Endothelial cell of umbilical vein (primary cell): ENCODE measurements at regions not wholly inside any gene's neighbourhood (a gene's known extent, or its start where the extent isn't known, plus 50 kb on each side); places are given as distances from the start of the nearest gene placed in this dataset.

Source experiments
- BruUV-seq: library from RNA; stranded (reverse); fragments of 400-500 nt; replicated peaks from 2 replicates; lab custom pipeline; 2021; lab: Mats Ljungman, UMichigan
- CTCF ChIA-PET: fragments of 300-600, 350-600 bp; sonication (Branson Sonifier 250); formaldehyde crosslinking; loops from one replicate; lab custom pipeline; 2021; ENCODE audit warnings: antibody characterized with exemption, inconsistent platforms; lab: Charles Lee
- POLR2A ChIA-PET: fragments of 300-600, 350-600 bp; sonication (Branson Sonifier 250); formaldehyde crosslinking; loops from one replicate; lab custom pipeline; 2021; ENCODE audit warnings: antibody characterized with exemption, inconsistent platforms; lab: Charles Lee
- DNase-seq: peaks from one replicate; pipeline ENCODE4 v3.0.0-alpha.2; 2011; ENCODE audit warnings: low read depth, low spot score
- FAIRE-seq: peaks from 2 replicates; lab custom pipeline; 2011; peaks lifted over from hg19 to GRCh38; lab: Jason Lieb, UNC
- H2AFZ ChIP-seq: 2 replicates; pipeline ENCODE4 v1.6.0; 2012; ENCODE audit warnings: low read depth, low read length, control low read depth, inconsistent platforms
- H3K27ac ChIP-seq: 2 replicates; pipeline ENCODE4 v1.5.1; 2011; ENCODE audit warnings: low read depth, mild to moderate bottlenecking, control low read depth, low read length, moderate library complexity; ENCODE audit not compliant: insufficient read depth
- H3K27me3 ChIP-seq, 2 experiments: 2 replicates each; pipeline versions ENCODE4 v1.6.0 to v1.6.1; 2011; ENCODE audit warnings: low read length in 2 of 2, mixed read lengths in 1 of 2; ENCODE audit not compliant: control insufficient read depth in 2 of 2, insufficient read depth in 2 of 2
- H3K36me3 ChIP-seq, 2 experiments: 2 replicates in 1 of 2; 3 replicates in 1 of 2; pipeline ENCODE4 v1.5.1; 2011; ENCODE audit warnings: low read length in 2 of 2, mild to moderate bottlenecking in 1 of 2, moderate library complexity in 1 of 2; ENCODE audit not compliant: control insufficient read depth in 2 of 2, insufficient read depth in 2 of 2; ENCODE audit errors: extremely low read depth in 1 of 2
- H3K4me1 ChIP-seq: 3 replicates; pipeline ENCODE4 v1.5.1; 2011; ENCODE audit warnings: mild to moderate bottlenecking, low read length; ENCODE audit not compliant: control insufficient read depth, insufficient read depth; ENCODE audit errors: extremely low read depth
- H3K4me2 ChIP-seq: 2 replicates; pipeline ENCODE4 v1.6.1; 2011; ENCODE audit warnings: low read length, control low read depth, mixed read lengths; ENCODE audit not compliant: insufficient read depth
- H3K4me3 ChIP-seq, 3 experiments: fragments of 200-600 bp in 1 of 3; sonication (generic), shearing (Covaris generic) in 1 of 3; replicated peaks in 1 of 3; 2 replicates each; pipeline ENCODE4 v1.5.1; 2011 to 2016; ENCODE audit warnings: control low read depth in 3 of 3, low read length in 3 of 3, mild to moderate bottlenecking in 2 of 3, inconsistent platforms in 1 of 3, low read depth in 1 of 3, moderate library complexity in 1 of 3; ENCODE audit not compliant: insufficient read depth in 1 of 3
- H3K79me2 ChIP-seq: 2 replicates; pipeline ENCODE4 v1.6.0; 2012; ENCODE audit warnings: low read length, inconsistent platforms; ENCODE audit not compliant: control insufficient read depth, insufficient read depth
- H3K9ac ChIP-seq: replicated peaks from 2 replicates; pipeline ENCODE3; 2011; ENCODE audit warnings: low read length, control low read depth; ENCODE audit not compliant: insufficient read depth; ENCODE audit errors: extremely low read depth
- H3K9me1 ChIP-seq: replicated peaks from 3 replicates; pipeline ENCODE4 v1.6.0; 2011; ENCODE audit warnings: mild to moderate bottlenecking, low read length; ENCODE audit not compliant: control insufficient read depth, insufficient read depth; ENCODE audit errors: extremely low read depth
- H3K9me3 ChIP-seq: replicated peaks from 2 replicates; pipeline ENCODE4 v1.5.1; 2012; ENCODE audit warnings: low read length, inconsistent platforms; ENCODE audit not compliant: control insufficient read depth, insufficient read depth
- H4K20me1 ChIP-seq: replicated peaks from 2 replicates; pipeline ENCODE3; 2011; ENCODE audit warnings: mild to moderate bottlenecking, low read length; ENCODE audit not compliant: control insufficient read depth, insufficient read depth; ENCODE audit errors: extremely low read depth
- EZH2 ChIP-seq: IDR thresholded peaks from 2 replicates; pipeline ENCODE4 v1.6.1; 2012; ENCODE audit warnings: borderline replicate concordance, low read depth, mild to moderate bottlenecking, moderate library complexity, low read length, inconsistent platforms; ENCODE audit not compliant: severe bottlenecking
- FOS ChIP-seq: IDR thresholded peaks from 2 replicates; pipeline ENCODE4 v1.6.1; 2011; ENCODE audit warnings: mild to moderate bottlenecking, low read length, moderate library complexity, borderline replicate concordance; ENCODE audit not compliant: insufficient read depth
- GATA2 ChIP-seq: IDR thresholded peaks from 2 replicates; pipeline ENCODE4 v1.7.0; 2011; ENCODE audit warnings: low read depth, mild to moderate bottlenecking, moderate library complexity, mixed read lengths, low read length; ENCODE audit not compliant: insufficient read length, insufficient read depth
- JUN ChIP-seq: IDR thresholded peaks from 2 replicates; pipeline ENCODE4 v1.6.1; 2011; ENCODE audit warnings: borderline replicate concordance, low read depth; ENCODE audit not compliant: insufficient read length, insufficient read depth
- MYC ChIP-seq: IDR thresholded peaks from one replicate; pipeline ENCODE4 v1.6.1; 2011; ENCODE audit warnings: mild to moderate bottlenecking, low read depth, low read length
- POLR2A ChIP-seq: IDR thresholded peaks from 2 replicates; pipeline ENCODE4 v1.6.1; 2012; ENCODE audit warnings: low read depth, mild to moderate bottlenecking, control low read depth, low read length
- POLR2AphosphoS5 ChIP-seq: IDR thresholded peaks from 2 replicates; pipeline ENCODE4 v1.6.1; 2012; ENCODE audit warnings: low read depth, mild to moderate bottlenecking, control low read depth, low read length, moderate library complexity; ENCODE audit not compliant: insufficient read depth
- dilution Hi-C: fragments of 300-500 bp; cut with MboI; formaldehyde crosslinking; loops from one replicate; pipeline ENCODE4 v1.15.0; 2019; ENCODE audit warnings: low sequenced_read_pairs; ENCODE audit not compliant: extremely low pct_ligation_motif_present
- intact Hi-C: fragments of 100-400 bp; cut with micrococcal nuclease; formaldehyde crosslinking; loops from one replicate; pipeline ENCODE4 v1.10.0; 2022
- TF ChIP-seq, protein P1 (sequence below), 2 donors: IDR thresholded peaks; 1 replicate in 1 of 2; 2 replicates in 1 of 2; pipeline ENCODE4 v1.5.1; 2011; ENCODE audit warnings: low read length in 2 of 2, mild to moderate bottlenecking in 2 of 2, moderate library complexity in 2 of 2, control low read depth in 1 of 2, inconsistent platforms in 1 of 2, low read depth in 1 of 2; ENCODE audit not compliant: insufficient read depth in 1 of 2; ENCODE audit errors: extremely low read depth in 1 of 2
- TF ChIP-seq, protein P2 (sequence below): IDR thresholded peaks from 2 replicates; pipeline ENCODE4 v1.6.1; 2011; ENCODE audit not compliant: insufficient read depth, insufficient read length

DNA sequence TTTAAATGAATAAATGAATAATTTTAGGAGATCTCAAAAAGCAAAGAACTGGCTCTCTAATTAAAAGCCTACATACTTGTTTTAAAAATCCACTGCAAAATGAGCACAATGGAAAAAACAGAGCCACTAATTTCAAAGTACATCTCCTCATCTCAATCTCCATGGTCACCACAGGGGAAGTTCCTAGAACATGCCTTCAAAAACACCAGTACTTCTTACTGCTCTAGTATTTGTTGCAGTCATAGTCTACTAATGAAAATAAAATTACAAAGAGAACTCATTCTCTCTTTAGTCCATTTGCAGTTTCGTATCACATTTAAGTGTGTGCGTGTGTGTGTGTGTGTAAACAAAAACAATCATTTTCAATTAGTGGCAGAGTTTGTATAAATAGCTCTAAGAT is 54.0 kb downstream of the PIK3C2A start:
- H3K27ac ChIP-seq = no peak overlapping the region
- BruUV-seq = TSS peak; percentile 6

More for the DNA sequence above, 54.0 kb downstream of the PIK3C2A start:
- intact Hi-C loops (no loop called here), dilution Hi-C loops (no loop called here)
- Histone ChIP-seq H3K36me3 (peaks cover 0 to 3% of the 10 kb centered on the region in 2 experiments), H3K9me1 (no peaks in the 10 kb centered on the region), H3K4me3 (no peak overlapping the region), H3K27me3 (no peaks in the 10 kb centered on the region), H4K20me1 (no peaks in the 10 kb centered on the region), H3K9ac (no peak overlapping the region), H3K9me3 (no peaks in the 10 kb centered on the region), H3K4me1 (peaks cover 37% of the 10 kb centered on the region), H3K79me2 (peaks cover 63% of the 10 kb centered on the region), H2AFZ (no peak overlapping the region), H3K4me2 (no peak overlapping the region)
- ChIA-PET CTCF (interaction anchor here (1.0 to 1.2 kb wide), 5 partner anchors 9 to 41 kb away, joined by 3 to 4 read pairs (median 3); no protein-coding TSS in a partner anchor), POLR2A (interaction anchor here (0.6 kb wide), 1 partner anchor 55 kb away, joined by 7 read pairs; no protein-coding TSS in a partner anchor)
- DNase-seq = no peak
- TF ChIP-seq, protein P1, sequence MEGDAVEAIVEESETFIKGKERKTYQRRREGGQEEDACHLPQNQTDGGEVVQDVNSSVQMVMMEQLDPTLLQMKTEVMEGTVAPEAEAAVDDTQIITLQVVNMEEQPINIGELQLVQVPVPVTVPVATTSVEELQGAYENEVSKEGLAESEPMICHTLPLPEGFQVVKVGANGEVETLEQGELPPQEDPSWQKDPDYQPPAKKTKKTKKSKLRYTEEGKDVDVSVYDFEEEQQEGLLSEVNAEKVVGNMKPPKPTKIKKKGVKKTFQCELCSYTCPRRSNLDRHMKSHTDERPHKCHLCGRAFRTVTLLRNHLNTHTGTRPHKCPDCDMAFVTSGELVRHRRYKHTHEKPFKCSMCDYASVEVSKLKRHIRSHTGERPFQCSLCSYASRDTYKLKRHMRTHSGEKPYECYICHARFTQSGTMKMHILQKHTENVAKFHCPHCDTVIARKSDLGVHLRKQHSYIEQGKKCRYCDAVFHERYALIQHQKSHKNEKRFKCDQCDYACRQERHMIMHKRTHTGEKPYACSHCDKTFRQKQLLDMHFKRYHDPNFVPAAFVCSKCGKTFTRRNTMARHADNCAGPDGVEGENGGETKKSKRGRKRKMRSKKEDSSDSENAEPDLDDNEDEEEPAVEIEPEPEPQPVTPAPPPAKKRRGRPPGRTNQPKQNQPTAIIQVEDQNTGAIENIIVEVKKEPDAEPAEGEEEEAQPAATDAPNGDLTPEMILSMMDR (IDR thresholded peaks at IDR 0.05; ENCODE audit: extremely low read depth in 1 of 2, insufficient read depth in 1 of 2, low read depth in 1 of 2, low read length in 2 of 2) = no peak
- TF ChIP-seq GATA2 (no peak), MYC (no peak), EZH2 (no peak), JUN (no peak), FOS (no peak), POLR2AphosphoS5 (no peak), POLR2A (no peak)
- TF ChIP-seq, protein P2, sequence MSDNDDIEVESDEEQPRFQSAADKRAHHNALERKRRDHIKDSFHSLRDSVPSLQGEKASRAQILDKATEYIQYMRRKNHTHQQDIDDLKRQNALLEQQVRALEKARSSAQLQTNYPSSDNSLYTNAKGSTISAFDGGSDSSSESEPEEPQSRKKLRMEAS = no peak
- FAIRE-seq = no peak
